SK-N-SH treated with all-trans-retinoic acid at 6 μM for 48 hours (cell line): ENCODE measurements at regions not wholly inside any gene's neighbourhood (a gene's known extent, or its start where the extent isn't known, plus 50 kb on each side); places are given as distances from the start of the nearest gene placed in this dataset.

Source experiments
- ATAC-seq: fragments of 200-7000 bp; cut with Tn5 transposase; 3 replicates; pipeline ENCODE4 v1.9.1; 2020; ENCODE audit warnings: mild to moderate bottlenecking, moderate library complexity
- ARNTL ChIP-seq: fragments of 450-650 bp; formaldehyde crosslinking; IDR thresholded peaks from 2 replicates; pipeline ENCODE4 v1.5.0; 2020; ENCODE audit warnings: low read depth, mild to moderate bottlenecking, moderate library complexity, borderline replicate concordance
- BACH2 ChIP-seq: fragments of 250-450 bp; sonication (Bioruptor Pico); IDR thresholded peaks from 2 replicates; pipeline ENCODE4 v1.9.0; 2021; ENCODE audit warnings: mild to moderate bottlenecking, borderline replicate concordance
- CREB5 ChIP-seq: fragments of 250-450 bp; sonication (Bioruptor Pico); IDR thresholded peaks from 2 replicates; pipeline ENCODE4 v1.5.1; 2020; ENCODE audit warnings: low read depth, mild to moderate bottlenecking, moderate library complexity
- CSDC2 ChIP-seq: fragments of 250-450 bp; sonication (Bioruptor Pico); IDR thresholded peaks from 2 replicates; pipeline ENCODE4 v1.5.0; 2020; ENCODE audit warnings: mild to moderate bottlenecking, moderate library complexity
- CSRNP3 ChIP-seq: fragments of 250-450 bp; sonication (Bioruptor Pico); IDR thresholded peaks from 2 replicates; pipeline ENCODE4 v1.5.1; 2021; ENCODE audit warnings: mild to moderate bottlenecking, moderate library complexity
- ESRRG ChIP-seq: fragments of 250-450 bp; sonication (Bioruptor Pico); IDR thresholded peaks from 2 replicates; pipeline ENCODE4 v1.6.1; 2021; ENCODE audit warnings: mild to moderate bottlenecking
- GLIS3 ChIP-seq: fragments of 250-450 bp; sonication (Bioruptor Pico); IDR thresholded peaks from 2 replicates; pipeline ENCODE4 v1.5.0; 2020; ENCODE audit warnings: mild to moderate bottlenecking, moderate library complexity
- ISL1 ChIP-seq: fragments of 250-450 bp; sonication (Bioruptor Pico); IDR thresholded peaks from 2 replicates; pipeline ENCODE4 v2.1.2; 2022; ENCODE audit warnings: mild to moderate bottlenecking, moderate library complexity
- OSR1 ChIP-seq: fragments of 250-450 bp; sonication (Bioruptor Pico); IDR thresholded peaks from 2 replicates; pipeline ENCODE4 v1.8.0; 2022; ENCODE audit warnings: moderate library complexity, mild to moderate bottlenecking, inconsistent platforms
- POU6F1 ChIP-seq: fragments of 250-450 bp; sonication (Bioruptor Pico); IDR thresholded peaks from 2 replicates; pipeline ENCODE4 v1.8.0; 2021; ENCODE audit warnings: low read depth, mild to moderate bottlenecking, moderate library complexity, borderline replicate concordance
- PPARA ChIP-seq: fragments of 250-450 bp; sonication (Bioruptor Pico); IDR thresholded peaks from 2 replicates; pipeline ENCODE4 v1.5.0; 2020; ENCODE audit warnings: mild to moderate bottlenecking, borderline replicate concordance
- RARB ChIP-seq: fragments of 250-450 bp; sonication (Bioruptor Pico); IDR thresholded peaks from 2 replicates; pipeline ENCODE4 v1.8.0; 2021; ENCODE audit warnings: mild to moderate bottlenecking, moderate library complexity
- SNAI2 ChIP-seq: fragments of 250-450 bp; sonication (Bioruptor Pico); IDR thresholded peaks from 2 replicates; pipeline ENCODE4 v1.5.0; 2020; ENCODE audit warnings: mild to moderate bottlenecking, moderate library complexity
- TCF4 ChIP-seq: fragments of 250-450 bp; sonication (Bioruptor Pico); IDR thresholded peaks from 2 replicates; pipeline ENCODE4 v1.8.0; 2021; ENCODE audit warnings: mild to moderate bottlenecking, moderate library complexity, borderline replicate concordance
- TOX ChIP-seq: fragments of 250-450 bp; sonication (Bioruptor Pico); IDR thresholded peaks from 2 replicates; pipeline ENCODE4 v1.8.0; 2021; ENCODE audit warnings: mild to moderate bottlenecking, moderate library complexity, borderline replicate concordance
- TSHZ2 ChIP-seq: fragments of 250-450 bp; sonication (Bioruptor Pico); IDR thresholded peaks from 2 replicates; pipeline ENCODE4 v1.5.0; 2020; ENCODE audit warnings: mild to moderate bottlenecking, moderate library complexity
- ZC3H10 ChIP-seq: fragments of 250-450 bp; sonication (Bioruptor Pico); IDR thresholded peaks from 2 replicates; pipeline ENCODE4 v1.5.1; 2021; ENCODE audit warnings: mild to moderate bottlenecking, moderate library complexity
- ZFP3 ChIP-seq: fragments of 250-450 bp; sonication (Bioruptor Pico); IDR thresholded peaks from 2 replicates; pipeline ENCODE4 v1.5.0; 2020; ENCODE audit warnings: mild to moderate bottlenecking, moderate library complexity
- ZFP30 ChIP-seq: fragments of 450-650 bp; formaldehyde crosslinking; IDR thresholded peaks from 2 replicates; pipeline ENCODE4 v1.5.0; 2022; ENCODE audit warnings: mild to moderate bottlenecking, moderate library complexity
- ZNF565 ChIP-seq: fragments of 450-650 bp; formaldehyde crosslinking; conservative IDR thresholded peaks from 2 replicates; pipeline ENCODE4 v1.5.0; 2020; ENCODE audit warnings: low read depth, mild to moderate bottlenecking, moderate library complexity
- ZNF8 ChIP-seq: fragments of 450-650 bp; formaldehyde crosslinking; IDR thresholded peaks from 2 replicates; pipeline ENCODE4 v1.5.0; 2020; ENCODE audit warnings: mild to moderate bottlenecking, moderate library complexity

- no peak for ATAC-seq
Observed at GRCh38 chr21:18153063-18153462, 91.6 kb upstream of the CHODL start.

GRCh38 chr21:18152371-18152770 is 92.3 kb upstream of the CHODL start:
- TF ChIP-seq ZFP30 (CRISPR knock-in tag) = no peak
- TF ChIP-seq ESRRG (CRISPR knock-in tag) = no peak
- no peak for TF ChIP-seq ARNTL (CRISPR knock-in tag)
- no peak for TF ChIP-seq POU6F1 (CRISPR knock-in tag)
- TF ChIP-seq GLIS3 (CRISPR knock-in tag) = no peak
- no peak for TF ChIP-seq ZFP3
- TF ChIP-seq OSR1 = no peak
- TF ChIP-seq TOX (CRISPR knock-in tag) = no peak
- TF ChIP-seq ZC3H10 (CRISPR knock-in tag) = no peak
- no peak for TF ChIP-seq SNAI2 (CRISPR knock-in tag)
- TF ChIP-seq PPARA (CRISPR knock-in tag) = no peak
- TF ChIP-seq ISL1 (CRISPR knock-in tag) = no peak
- TF ChIP-seq BACH2 (CRISPR knock-in tag) = no peak
- no peak for TF ChIP-seq CSDC2 (CRISPR knock-in tag)
- no peak for ATAC-seq

More at GRCh38 chr21:18153063-18153462, 91.6 kb upstream of the CHODL start:
- TF ChIP-seq ZNF565 (no peak), BACH2 (CRISPR knock-in tag) (no peak), GLIS3 (CRISPR knock-in tag) (no peak), ZFP30 (CRISPR knock-in tag) (no peak)
- TF ChIP-seq, all 23 proteins: peak for 0

- no peak for ATAC-seq
- TF ChIP-seq CSRNP3 = no peak
Observed at GRCh38 chr21:18151046-18151445, 93.6 kb upstream of the CHODL start.

- no peak for ATAC-seq
- TF ChIP-seq ZNF8 (no peak), TCF4 (CRISPR knock-in tag) (no peak), CREB5 (no peak), GLIS3 (CRISPR knock-in tag) (no peak), ARNTL (CRISPR knock-in tag) (no peak), ZC3H10 (CRISPR knock-in tag) (no peak), PPARA (CRISPR knock-in tag) (no peak), CSDC2 (CRISPR knock-in tag) (no peak), TSHZ2 (no peak), ZNF565 (no peak), RARB (CRISPR knock-in tag) (no peak), POU6F1 (CRISPR knock-in tag) (no peak), TOX (CRISPR knock-in tag) (no peak), CSRNP3 (no peak), BACH2 (CRISPR knock-in tag) (no peak), SNAI2 (CRISPR knock-in tag) (no peak)
Observed at GRCh38 chr21:18148401-18148800, 96.2 kb upstream of the CHODL start.
